Stimulated activated CD4-positive, alpha-beta T cell treated with anti-CD3 and anti-CD28 coated beads, TNF-alpha, amount 100 ng/mL, for 1 hour (primary cell): ENCODE measurements at regions not wholly inside any gene's neighbourhood (a gene's known extent, or its start where the extent isn't known, plus 50 kb on each side); places are given as distances from the start of the nearest gene placed in this dataset.

ENCODE experiments used
- DNase-seq, 3 donors: peaks; one replicate each; pipeline ENCODE4 v3.0.0-alpha.2; 2020; ENCODE audit warnings: low read depth in 3 of 3, low spot score in 1 of 3

GRCh38 chr2:64336171-64336570, 117.8 kb upstream of the LGALSL start:
- no peak for DNase-seq

GRCh38 chr2:64337314-64337713, 116.6 kb upstream of the LGALSL start:
- DNase-seq: no peak

GRCh38 chr2:64338108-64338507, 115.9 kb upstream of the LGALSL start:
- DNase-seq: no peak

- DNase-seq: no peak
Observed at GRCh38 chr2:64338910-64339500, 115.0 kb upstream of the LGALSL start.

GRCh38 chr2:64341461-64341860, 112.5 kb upstream of the LGALSL start:
- DNase-seq: no peak

GRCh38 chr2:64342195-64343099, 111.5 kb upstream of the LGALSL start:
- DNase-seq: no peak

- no peak for DNase-seq
Observed at GRCh38 chr2:64344999-64345576, 108.9 kb upstream of the LGALSL start.

GRCh38 chr2:64345998-64346397, 108.0 kb upstream of the LGALSL start:
- DNase-seq: no peak

- no peak for DNase-seq
Observed at GRCh38 chr2:64348386-64349130, 105.4 kb upstream of the LGALSL start.

- DNase-seq: no peak
Observed at GRCh38 chr2:64349131-64349530, 104.8 kb upstream of the LGALSL start.

GRCh38 chr2:64350996-64351395, 103.0 kb upstream of the LGALSL start:
- no peak for DNase-seq

- no peak for DNase-seq
Observed at GRCh38 chr2:64352292-64352691, 101.7 kb upstream of the LGALSL start.

- DNase-seq: no peak
Observed at GRCh38 chr2:64354857-64355680, 98.9 kb upstream of the LGALSL start.

GRCh38 chr2:64356906-64357305, 97.1 kb upstream of the LGALSL start:
- DNase-seq: no peak

GRCh38 chr2:64359171-64359891, 94.6 kb upstream of the LGALSL start:
- DNase-seq: no peak

- peak in 1 of 3 donors; percentile 35 for DNase-seq
Observed at GRCh38 chr2:64359892-64360657, 93.9 kb upstream of the LGALSL start.

- no peak for DNase-seq
Observed at GRCh38 chr2:64361151-64361938, 92.6 kb upstream of the LGALSL start.

- no peak for DNase-seq
Observed at GRCh38 chr2:64362562-64363026, 91.4 kb upstream of the LGALSL start.
